Brain pericyte (primary cell): ENCODE measurements at regions not wholly inside any gene's neighbourhood (a gene's known extent, or its start where the extent isn't known, plus 50 kb on each side); places are given as distances from the start of the nearest gene placed in this dataset.
"Not testable (repeated sequence)": the region's sequence is repeated elsewhere in the genome, so short reads cannot be mapped to it uniquely, and the experiment has no call there.

ENCODE experiments used
- DNase-seq: peaks from one replicate; pipeline ENCODE4 v3.0.0-alpha.2; 2012; ENCODE audit warnings: low read depth, low spot score

- DNase-seq = no peak
Observed at GRCh38 chr18:38557006-38557405, 991.4 kb upstream of the CELF4 start.

- DNase-seq = no peak
Observed at GRCh38 chr18:38552732-38553321, 987.2 kb upstream of the CELF4 start.

GRCh38 chr18:38551881-38552280 is 986.3 kb upstream of the CELF4 start:
- no peak for DNase-seq

GRCh38 chr18:38545071-38545470 is 979.5 kb upstream of the CELF4 start:
- no peak for DNase-seq

- no peak for DNase-seq
Observed at GRCh38 chr18:38539856-38540255, 974.3 kb upstream of the CELF4 start.

- no peak for DNase-seq
Observed at GRCh38 chr18:38539371-38539770, 973.8 kb upstream of the CELF4 start.

- no peak for DNase-seq
Observed at GRCh38 chr18:38534073-38534472, 968.5 kb upstream of the CELF4 start.

GRCh38 chr18:38526922-38527321 is 961.3 kb upstream of the CELF4 start:
- DNase-seq = no peak

GRCh38 chr18:38525039-38525438 is 959.4 kb upstream of the CELF4 start:
- DNase-seq = no peak

GRCh38 chr18:38520786-38521185 is 955.2 kb upstream of the CELF4 start:
- DNase-seq = no peak

- DNase-seq = no peak
Observed at GRCh38 chr18:38502539-38502938, 936.9 kb upstream of the CELF4 start.

- DNase-seq = no peak
Observed at GRCh38 chr18:38497266-38497665, 931.7 kb upstream of the CELF4 start.

- DNase-seq = no peak
Observed at GRCh38 chr18:38496222-38496793, 930.7 kb upstream of the CELF4 start.

GRCh38 chr18:38494065-38494464 is 928.5 kb upstream of the CELF4 start:
- no peak for DNase-seq

GRCh38 chr18:38491195-38491594 is 925.6 kb upstream of the CELF4 start:
- no peak for DNase-seq

GRCh38 chr18:38489721-38490120 is 924.1 kb upstream of the CELF4 start:
- not testable (repeated sequence) for DNase-seq

- DNase-seq = no peak
Observed at GRCh38 chr18:38487521-38487920, 921.9 kb upstream of the CELF4 start.

GRCh38 chr18:38483326-38483725 is 917.7 kb upstream of the CELF4 start:
- DNase-seq = no peak

GRCh38 chr18:38481576-38481975 is 916.0 kb upstream of the CELF4 start:
- DNase-seq = no peak

- DNase-seq = no peak
Observed at GRCh38 chr18:38475686-38476085, 910.1 kb upstream of the CELF4 start.

GRCh38 chr18:38473535-38473934 is 907.9 kb upstream of the CELF4 start:
- DNase-seq = no peak

GRCh38 chr18:38470421-38470820 is 904.8 kb upstream of the CELF4 start:
- no peak for DNase-seq

GRCh38 chr18:38466426-38466825 is 900.8 kb upstream of the CELF4 start:
- no peak for DNase-seq

GRCh38 chr18:38464024-38464423 is 898.4 kb upstream of the CELF4 start:
- no peak for DNase-seq
